C1 segment of cervical spinal cord (tissue), 14 donors: ENCODE measurements at regions not wholly inside any gene's neighbourhood (a gene's known extent, or its start where the extent isn't known, plus 50 kb on each side); places are given as distances from the start of the nearest gene placed in this dataset.

Experiments
- DNase-seq, 14 donors: peaks; one replicate each; lab custom pipeline; 2025; lab: John Stamatoyannopoulos, UW

GRCh38 chr5:54689411-54690251 lies 172.1 kb downstream of the SNX18 start:
- DNase-seq = no peak

- no peak for DNase-seq
Measured at GRCh38 chr5:54680998-54681397, 163.4 kb downstream of the SNX18 start.

- DNase-seq = no peak
Measured at GRCh38 chr5:54679686-54680085, 162.1 kb downstream of the SNX18 start.

GRCh38 chr5:54678737-54679136 lies 161.2 kb downstream of the SNX18 start:
- DNase-seq = peak in 1 of 14 donors; percentile 39

GRCh38 chr5:54676481-54677340 lies 159.2 kb downstream of the SNX18 start:
- no peak for DNase-seq

GRCh38 chr5:54673523-54674225 lies 156.1 kb downstream of the SNX18 start:
- DNase-seq = peak in 3 of 14 donors; percentile 20 to 60 (median 48)

- DNase-seq = no peak
Measured at GRCh38 chr5:54672871-54673270, 155.3 kb downstream of the SNX18 start.

- DNase-seq = no peak
Measured at GRCh38 chr5:54671681-54672080, 154.1 kb downstream of the SNX18 start.

- DNase-seq = no peak
Measured at GRCh38 chr5:54671111-54671531, 153.6 kb downstream of the SNX18 start.

GRCh38 chr5:54670281-54670680 lies 152.7 kb downstream of the SNX18 start:
- DNase-seq = no peak

GRCh38 chr5:54669845-54670244 lies 152.3 kb downstream of the SNX18 start:
- DNase-seq = no peak

GRCh38 chr5:54669285-54669684 lies 151.7 kb downstream of the SNX18 start:
- no peak for DNase-seq

- DNase-seq = no peak
Measured at GRCh38 chr5:54668096-54668495, 150.5 kb downstream of the SNX18 start.

GRCh38 chr5:54667136-54667535 lies 149.6 kb downstream of the SNX18 start:
- DNase-seq = no peak

- peak in 6 of 14 donors; percentile 17 to 40 (median 28) for DNase-seq
Measured at GRCh38 chr5:54663866-54664265, 146.3 kb downstream of the SNX18 start.

GRCh38 chr5:54661111-54661510 lies 143.6 kb downstream of the SNX18 start:
- DNase-seq = no peak

- peak in 1 of 14 donors; percentile 8 for DNase-seq
Measured at GRCh38 chr5:54659700-54660131, 142.2 kb downstream of the SNX18 start.

- no peak for DNase-seq
Measured at GRCh38 chr5:54658010-54658409, 140.5 kb downstream of the SNX18 start.

GRCh38 chr5:54656261-54656728 lies 138.7 kb downstream of the SNX18 start:
- no peak for DNase-seq

GRCh38 chr5:54655761-54656160 lies 138.2 kb downstream of the SNX18 start:
- DNase-seq = no peak

- DNase-seq = no peak
Measured at GRCh38 chr5:54655266-54655665, 137.7 kb downstream of the SNX18 start.
